ENCODE measurements at regions not wholly inside any gene's neighbourhood (a gene's known extent, or its start where the extent isn't known, plus 50 kb on each side); places are given as distances from the start of the nearest gene placed in this dataset.

- H3K9me3 ChIP-seq (ENCODE audit: control insufficient read depth in 1 of 2, low read length in 2 of 2) = peaks cover 4 to 5% of the 10 kb centered on the region in 2 donors
- H3K4me3 ChIP-seq (ENCODE audit: low read depth in 1 of 2, low read length in 2 of 2) = no peak overlapping the region
- H3K36me3 ChIP-seq (ENCODE audit: control insufficient read depth in 1 of 2, insufficient read depth in 2 of 2, low read length in 2 of 2) = no peaks in the 10 kb centered on the region
- no peak overlapping the region for H3K27ac ChIP-seq (ENCODE audit: low read length)
- H3K4me1 ChIP-seq (ENCODE audit: control insufficient read depth in 1 of 2, insufficient read depth in 2 of 2, low read length in 2 of 2) = no peaks in the 10 kb centered on the region
- no peaks in the 10 kb centered on the region for H3K27me3 ChIP-seq (ENCODE audit: low read depth, low read length)
Measured at GRCh38 chr20:59537991-59538390, 66.3 kb upstream of the PHACTR3 start.

GRCh38 chr20:59547596-59547995 is 56.7 kb upstream of the PHACTR3 start:
- no peaks in the 10 kb centered on the region for H3K36me3 ChIP-seq (ENCODE audit: control insufficient read depth in 1 of 2, insufficient read depth in 2 of 2, low read length in 2 of 2)
- H3K27me3 ChIP-seq (ENCODE audit: low read depth, low read length) = no peaks in the 10 kb centered on the region
- H3K4me3 ChIP-seq (ENCODE audit: low read depth in 1 of 2, low read length in 2 of 2) = no peak overlapping the region
- no peaks in the 10 kb centered on the region for H3K9me3 ChIP-seq (ENCODE audit: control insufficient read depth in 1 of 2, low read length in 2 of 2)
- H3K4me1 ChIP-seq (ENCODE audit: control insufficient read depth in 1 of 2, insufficient read depth in 2 of 2, low read length in 2 of 2) = no peaks in the 10 kb centered on the region
- no peak overlapping the region for H3K27ac ChIP-seq (ENCODE audit: low read length)

All from muscle layer of duodenum (tissue), 2 donors.